Esophagus muscularis mucosa (tissue), 4 donors: ENCODE measurements at regions not wholly inside any gene's neighbourhood (a gene's known extent, or its start where the extent isn't known, plus 50 kb on each side); places are given as distances from the start of the nearest gene placed in this dataset.

ENCODE experiments used
- EP300 ChIP-seq: sonication (generic); formaldehyde crosslinking; IDR thresholded peaks from one replicate; pipeline ENCODE4 v1.6.1; 2017; ENCODE audit warnings: antibody characterized with exemption
- POLR2A ChIP-seq: fragments of 450-650 bp; IDR thresholded peaks from one replicate; pipeline ENCODE4 v1.6.1; 2017; ENCODE audit warnings: antibody characterized with exemption, moderate library complexity, mild to moderate bottlenecking, low read depth
- POLR2AphosphoS5 ChIP-seq, 2 donors: sonication (generic); formaldehyde crosslinking; IDR thresholded peaks; one replicate each; pipeline ENCODE4 v1.6.1; 2017; ENCODE audit warnings: antibody characterized with exemption in 2 of 2
- TF ChIP-seq, protein P1 (sequence below), 3 experiments: fragments of 200-600 bp in 2 of 3; fragments of 450-650 bp in 1 of 3; sonication (generic) in 2 of 3; IDR thresholded peaks; one replicate each; pipeline ENCODE4 v1.5.1; 2017 to 2019; ENCODE audit warnings: antibody characterized with exemption in 3 of 3, mild to moderate bottlenecking in 2 of 3, moderate library complexity in 1 of 3

DNA sequence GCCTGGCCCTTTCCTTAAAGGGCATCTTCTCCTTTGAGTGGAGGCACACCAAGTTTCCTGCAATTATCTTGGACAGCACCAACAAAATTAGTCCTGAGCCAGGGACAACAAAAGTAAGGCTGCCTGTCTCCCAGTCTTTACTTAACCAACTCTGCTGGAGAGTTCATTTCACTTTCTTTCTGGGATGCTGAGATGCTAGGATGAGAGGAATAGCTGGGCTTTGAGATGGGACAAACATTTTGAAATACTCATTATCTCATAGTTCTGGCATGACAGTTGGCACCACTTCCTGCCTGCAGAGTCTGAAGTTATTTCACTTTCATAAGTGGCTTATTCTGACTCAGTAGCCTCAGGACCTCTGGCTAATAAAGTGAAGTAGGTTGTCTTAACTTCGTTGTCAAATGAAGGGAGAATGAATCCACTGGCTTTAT, 157.0 kb downstream of the C9orf152 start:
- peak; percentile 11 to 76 for TF ChIP-seq POLR2AphosphoS5 (IDR thresholded peaks at IDR 0.05)
- no peak for TF ChIP-seq EP300
- TF ChIP-seq, protein P1, sequence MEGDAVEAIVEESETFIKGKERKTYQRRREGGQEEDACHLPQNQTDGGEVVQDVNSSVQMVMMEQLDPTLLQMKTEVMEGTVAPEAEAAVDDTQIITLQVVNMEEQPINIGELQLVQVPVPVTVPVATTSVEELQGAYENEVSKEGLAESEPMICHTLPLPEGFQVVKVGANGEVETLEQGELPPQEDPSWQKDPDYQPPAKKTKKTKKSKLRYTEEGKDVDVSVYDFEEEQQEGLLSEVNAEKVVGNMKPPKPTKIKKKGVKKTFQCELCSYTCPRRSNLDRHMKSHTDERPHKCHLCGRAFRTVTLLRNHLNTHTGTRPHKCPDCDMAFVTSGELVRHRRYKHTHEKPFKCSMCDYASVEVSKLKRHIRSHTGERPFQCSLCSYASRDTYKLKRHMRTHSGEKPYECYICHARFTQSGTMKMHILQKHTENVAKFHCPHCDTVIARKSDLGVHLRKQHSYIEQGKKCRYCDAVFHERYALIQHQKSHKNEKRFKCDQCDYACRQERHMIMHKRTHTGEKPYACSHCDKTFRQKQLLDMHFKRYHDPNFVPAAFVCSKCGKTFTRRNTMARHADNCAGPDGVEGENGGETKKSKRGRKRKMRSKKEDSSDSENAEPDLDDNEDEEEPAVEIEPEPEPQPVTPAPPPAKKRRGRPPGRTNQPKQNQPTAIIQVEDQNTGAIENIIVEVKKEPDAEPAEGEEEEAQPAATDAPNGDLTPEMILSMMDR (IDR thresholded peaks at IDR 0.05) = no peak
- no peak for TF ChIP-seq POLR2A
